Hepatocyte (in vitro differentiated cells): ENCODE measurements at regions not wholly inside any gene's neighbourhood (a gene's known extent, or its start where the extent isn't known, plus 50 kb on each side); places are given as distances from the start of the nearest gene placed in this dataset.

ENCODE experiments used
- DNase-seq: peaks from one replicate; pipeline ENCODE4 v3.0.0-alpha.2; 2016; ENCODE audit warnings: low spot score
- H2AFZ ChIP-seq: fragments of 200-600 bp; sonication (generic); 2 replicates; pipeline ENCODE4 v1.6.0; 2016; ENCODE audit warnings: antibody characterized with exemption, mild to moderate bottlenecking
- H3K27ac ChIP-seq: fragments of 200-600 bp; sonication (generic); 2 replicates; pipeline ENCODE4 v1.5.1; 2016; ENCODE audit warnings: mild to moderate bottlenecking
- H3K27me3 ChIP-seq: fragments of 200-600 bp; sonication (generic); 2 replicates; pipeline ENCODE4 v1.6.1; 2016
- H3K36me3 ChIP-seq: fragments of 200-600 bp; sonication (generic); replicated peaks from 2 replicates; pipeline ENCODE4 v1.5.1; 2016; ENCODE audit warnings: low read depth; ENCODE audit not compliant: insufficient read depth
- H3K4me1 ChIP-seq: fragments of 200-600 bp; sonication (generic); 2 replicates; pipeline ENCODE4 v1.5.1; 2016; ENCODE audit warnings: mild to moderate bottlenecking, moderate library complexity; ENCODE audit not compliant: insufficient read depth
- H3K4me2 ChIP-seq: fragments of 200-600 bp; sonication (generic); 2 replicates; pipeline ENCODE4 v1.6.0; 2016
- H3K4me3 ChIP-seq: fragments of 200-600 bp; sonication (generic); 2 replicates; pipeline ENCODE4 v1.5.1; 2016; ENCODE audit warnings: mild to moderate bottlenecking
- H3K79me2 ChIP-seq: fragments of 200-600 bp; sonication (generic); 2 replicates; pipeline ENCODE4 v1.6.0; 2017; ENCODE audit warnings: mild to moderate bottlenecking
- H3K9me2 ChIP-seq: fragments of 200-600 bp; sonication (generic); replicated peaks from 2 replicates; pipeline ENCODE4 v1.6.0; 2017; ENCODE audit warnings: mild to moderate bottlenecking; ENCODE audit not compliant: insufficient read depth
- H3K9me3 ChIP-seq: fragments of 200-600 bp; sonication (generic); 2 replicates; pipeline ENCODE4 v1.5.1; 2016; ENCODE audit warnings: low read depth, mild to moderate bottlenecking
- H4K20me1 ChIP-seq: fragments of 200-600 bp; sonication (generic); 2 replicates; pipeline ENCODE4 v1.6.0; 2016; ENCODE audit warnings: mild to moderate bottlenecking; ENCODE audit not compliant: insufficient read depth, poor library complexity, severe bottlenecking
- CTCF ChIP-seq: fragments of 200-600 bp; sonication (generic); IDR thresholded peaks from 2 replicates; pipeline ENCODE4 v1.5.1; 2016; ENCODE audit warnings: antibody characterized with exemption, mild to moderate bottlenecking; ENCODE audit not compliant: poor library complexity
- EZH2 ChIP-seq: fragments of 200-600 bp; sonication (generic); IDR thresholded peaks from 2 replicates; pipeline ENCODE4 v1.6.1; 2016; ENCODE audit warnings: antibody characterized with exemption, mild to moderate bottlenecking, borderline replicate concordance
- EZH2phosphoT487 ChIP-seq: fragments of 200-600 bp; sonication (generic); IDR thresholded peaks from one replicate; pipeline ENCODE4 v1.6.1; 2018; ENCODE audit warnings: antibody characterized with exemption, mild to moderate bottlenecking, low read depth, moderate library complexity; ENCODE audit not compliant: unreplicated experiment, severe bottlenecking
- WGBS: methylation state at CpG from one replicate; pipeline ENCODE4 v1.1.6; 2016; ENCODE audit warnings: low lambda C conversion rate; ENCODE audit errors: missing lambda C conversion rate; 5-methylcytosine and 5-hydroxymethylcytosine counted together

GRCh38 chr1:67632356-67632755, 52.6 kb upstream of the GADD45A start:
- Histone ChIP-seq H3K4me1 (peaks cover 42% of the 10 kb centered on the region), H3K36me3 (no peaks in the 10 kb centered on the region), H3K27me3 (no peaks in the 10 kb centered on the region), H3K4me2 (peak overlapping the region; percentile 54), H3K9me3 (no peaks in the 10 kb centered on the region), H3K27ac (peak overlapping the region; percentile 88), H3K79me2 (no peaks in the 10 kb centered on the region), H4K20me1 (no peaks in the 10 kb centered on the region), H3K9me2 (no peaks in the 10 kb centered on the region), H2AFZ (no peak overlapping the region), H3K4me3 (no peak overlapping the region)
- TF ChIP-seq EZH2phosphoT487 = no peak
- no peak for TF ChIP-seq EZH2
- no peak for TF ChIP-seq CTCF
- 96% methylated on average over 6 of the region's 6 CpGs for WGBS
- no peak for DNase-seq

GRCh38 chr1:67632811-67633655, 52.0 kb upstream of the GADD45A start:
- DNase-seq = no peak
- Histone ChIP-seq H3K9me3 (no peaks in the 10 kb centered on the region), H3K4me3 (no peak overlapping the region), H3K9me2 (no peaks in the 10 kb centered on the region), H3K27me3 (no peaks in the 10 kb centered on the region), H2AFZ (no peak overlapping the region), H3K36me3 (no peaks in the 10 kb centered on the region), H3K4me1 (peaks cover 42% of the 10 kb centered on the region), H3K79me2 (no peaks in the 10 kb centered on the region), H4K20me1 (no peaks in the 10 kb centered on the region), H3K4me2 (peak overlapping the region; percentile 54), H3K27ac (peak overlapping the region; percentile 88)
- WGBS = 70% methylated on average over 10 of the region's 10 CpGs
- no peak for TF ChIP-seq CTCF

- DNase-seq = no peak
- Histone ChIP-seq H2AFZ (no peak overlapping the region), H3K4me1 (peaks cover 39% of the 10 kb centered on the region), H3K4me3 (no peak overlapping the region), H3K9me3 (no peaks in the 10 kb centered on the region), H3K36me3 (no peaks in the 10 kb centered on the region), H3K79me2 (no peaks in the 10 kb centered on the region), H3K27me3 (no peaks in the 10 kb centered on the region), H4K20me1 (no peaks in the 10 kb centered on the region), H3K4me2 (no peak overlapping the region), H3K9me2 (no peaks in the 10 kb centered on the region), H3K27ac (peak overlapping the region; percentile 88)
- TF ChIP-seq EZH2phosphoT487 = no peak
- no peak for TF ChIP-seq EZH2
- 93% methylated on average over 6 of the region's 6 CpGs for WGBS
Measured at GRCh38 chr1:67634396-67634935, 50.5 kb upstream of the GADD45A start.

- Histone ChIP-seq H3K9me3 (no peaks in the 10 kb centered on the region), H3K9me2 (no peaks in the 10 kb centered on the region), H3K4me2 (no peak overlapping the region), H3K4me1 (peaks cover 33% of the 10 kb centered on the region), H2AFZ (no peak overlapping the region), H3K4me3 (no peak overlapping the region), H3K79me2 (no peaks in the 10 kb centered on the region), H3K27ac (no peak overlapping the region), H3K27me3 (no peaks in the 10 kb centered on the region), H3K36me3 (no peaks in the 10 kb centered on the region), H4K20me1 (no peaks in the 10 kb centered on the region)
- TF ChIP-seq CTCF (no peak), EZH2phosphoT487 (no peak), EZH2 (no peak)
- WGBS = 86% methylated on average over 14 of the region's 14 CpGs
- no peak for DNase-seq
Measured at GRCh38 chr1:67635055-67635809, 49.8 kb upstream of the GADD45A start.
